ENCODE measurements at regions not wholly inside any gene's neighbourhood (a gene's known extent, or its start where the extent isn't known, plus 50 kb on each side); places are given as distances from the start of the nearest gene placed in this dataset.
"Not testable (repeated sequence)": the region's sequence is repeated elsewhere in the genome, so short reads cannot be mapped to it uniquely, and the experiment has no call there.

DNA sequence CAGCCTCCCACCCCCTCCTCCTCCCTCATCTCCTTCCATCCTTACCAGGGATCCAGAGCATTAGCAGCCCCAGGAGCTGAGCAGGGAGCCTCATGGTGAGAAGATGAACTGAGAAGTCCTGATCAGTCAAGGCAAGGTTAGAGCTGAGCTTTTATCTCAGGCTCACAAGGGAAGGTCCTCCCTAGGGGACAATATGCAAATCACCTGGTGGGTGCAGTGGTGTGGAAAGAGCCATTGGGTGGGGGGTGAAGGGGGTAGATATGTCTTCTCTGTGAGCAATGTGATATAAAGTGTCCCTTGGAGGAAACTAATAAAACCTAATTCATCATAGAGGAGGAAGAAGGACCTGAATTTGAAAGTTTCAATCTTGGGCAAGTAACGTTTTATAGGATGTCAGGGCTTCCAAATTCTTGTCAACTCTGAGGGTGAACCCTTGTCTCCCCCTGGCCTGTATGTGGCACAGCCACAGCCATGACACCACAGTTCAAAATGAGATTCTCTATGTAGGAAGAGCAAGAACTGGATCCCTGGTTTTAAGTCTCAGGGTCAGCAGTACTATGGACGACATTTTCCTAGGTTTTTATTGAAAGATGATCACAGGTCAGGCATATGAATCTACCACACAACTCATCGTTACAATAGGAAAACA is 543.5 kb downstream of the RPIA start:
- not testable (repeated sequence) for DNase-seq

GRCh38 chr2:89236832-89237450 is 545.5 kb downstream of the RPIA start:
- not testable (repeated sequence) for DNase-seq

DNA sequence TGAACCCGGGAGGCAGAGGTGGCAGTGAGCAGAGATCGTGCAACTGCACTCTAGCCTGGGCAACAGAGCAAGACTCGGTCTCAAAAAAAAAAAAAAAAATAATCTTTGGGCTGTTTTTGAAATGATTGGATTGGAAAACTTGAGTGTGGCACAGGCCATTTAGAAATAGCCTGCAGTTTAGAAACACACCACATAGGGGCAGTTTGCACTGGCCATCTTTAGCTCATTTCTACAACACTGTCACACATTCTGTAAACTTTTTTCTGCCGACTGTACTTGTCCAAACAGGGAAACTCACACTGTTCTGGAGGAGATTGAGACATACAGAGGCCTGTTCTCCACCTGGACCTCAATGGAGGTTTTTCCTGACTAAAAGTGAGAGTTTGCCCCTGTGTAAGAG is 546.3 kb downstream of the RPIA start:
- not testable (repeated sequence) for DNase-seq

- DNase-seq = not testable (repeated sequence)
Measured at GRCh38 chr2:89243114-89243700, 551.7 kb downstream of the RPIA start.

GRCh38 chr2:89244407-89244806 is 552.9 kb downstream of the RPIA start:
- not testable (repeated sequence) for DNase-seq

- not testable (repeated sequence) for DNase-seq
Measured at GRCh38 chr2:89245478-89245877, 554.0 kb downstream of the RPIA start.

- not testable (repeated sequence) for DNase-seq
Measured at GRCh38 chr2:89246027-89246426, 554.6 kb downstream of the RPIA start.

DNA sequence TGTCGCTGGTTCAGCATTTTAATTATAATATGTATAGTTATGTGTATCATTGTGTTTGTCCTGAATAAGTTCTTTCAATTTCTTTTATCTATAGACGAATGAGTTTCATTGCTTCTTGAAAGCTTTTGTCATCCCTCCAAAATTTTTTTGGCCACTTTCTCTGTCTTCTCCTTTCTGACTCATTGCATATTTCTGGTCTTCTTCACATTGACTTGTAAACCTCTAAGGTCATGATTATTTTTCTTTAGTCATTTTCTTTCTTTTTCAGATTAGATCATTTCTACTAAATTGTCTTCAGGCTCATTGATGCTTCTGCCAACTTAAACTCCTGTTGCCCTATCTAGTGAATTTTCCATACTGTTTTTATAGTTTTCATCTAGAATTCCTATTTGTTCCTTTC is 555.1 kb downstream of the RPIA start:
- not testable (repeated sequence) for DNase-seq

GRCh38 chr2:89255013-89255412 is 563.5 kb downstream of the RPIA start:
- not testable (repeated sequence) for DNase-seq

GRCh38 chr2:89273443-89273842 is 582.0 kb downstream of the RPIA start:
- DNase-seq = not testable (repeated sequence)

GRCh38 chr2:89280536-89280935 is 589.1 kb downstream of the RPIA start:
- DNase-seq = not testable (repeated sequence)

DNA sequence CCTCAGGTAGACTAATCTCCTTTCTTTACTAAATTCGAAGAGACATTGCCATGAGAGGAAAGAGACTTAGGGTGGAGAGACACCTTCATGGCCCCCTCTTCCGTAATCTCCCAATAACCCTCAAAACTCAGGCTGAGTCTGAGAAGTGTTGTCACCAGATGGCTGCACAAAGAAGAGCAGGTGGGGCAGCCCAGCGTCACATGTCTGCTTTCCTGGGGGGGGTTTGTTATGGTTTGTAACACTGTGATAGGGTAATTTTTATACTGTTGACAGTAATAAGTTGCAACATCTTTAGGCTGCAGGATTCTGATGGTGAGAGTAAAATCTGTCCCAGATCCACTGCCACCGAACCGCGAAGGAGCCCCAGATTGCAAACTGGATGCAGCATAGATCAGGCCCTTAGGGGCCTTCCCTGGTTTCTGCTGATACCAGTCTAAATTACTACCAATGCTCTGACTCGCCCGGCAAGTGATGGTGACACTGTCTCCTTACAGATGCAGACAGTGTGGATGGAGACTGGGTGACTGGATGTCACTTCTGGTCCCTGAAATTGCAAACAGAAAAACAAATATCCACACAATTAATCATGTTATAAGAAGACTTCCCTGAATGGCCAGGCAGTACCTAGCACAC is 595.1 kb downstream of the RPIA start:
- not testable (repeated sequence) for DNase-seq

DNA sequence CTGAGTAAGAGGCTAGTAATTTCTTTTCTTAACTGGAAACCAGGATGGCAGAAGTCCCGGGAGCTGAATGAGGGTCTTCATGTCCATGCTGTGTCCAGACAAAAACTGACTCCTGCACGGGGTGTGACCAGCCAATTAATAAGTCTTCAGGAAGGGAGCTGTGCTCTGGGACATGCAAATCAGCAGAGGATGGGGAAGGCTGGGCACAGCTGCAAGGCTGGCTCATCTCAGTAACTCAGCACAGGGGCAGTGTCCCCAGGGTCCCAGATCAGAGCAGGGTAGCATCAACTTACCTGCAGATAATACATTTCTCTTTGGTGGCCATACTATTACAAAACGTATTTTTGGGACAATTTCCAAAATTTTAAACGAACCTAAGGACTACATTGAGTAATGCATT is 595.6 kb downstream of the RPIA start:
- not testable (repeated sequence) for DNase-seq

GRCh38 chr2:89291717-89292298 is 600.3 kb downstream of the RPIA start:
- not testable (repeated sequence) for DNase-seq

- DNase-seq = not testable (repeated sequence)
Measured at GRCh38 chr2:89293399-89293798, 601.9 kb downstream of the RPIA start.

DNA sequence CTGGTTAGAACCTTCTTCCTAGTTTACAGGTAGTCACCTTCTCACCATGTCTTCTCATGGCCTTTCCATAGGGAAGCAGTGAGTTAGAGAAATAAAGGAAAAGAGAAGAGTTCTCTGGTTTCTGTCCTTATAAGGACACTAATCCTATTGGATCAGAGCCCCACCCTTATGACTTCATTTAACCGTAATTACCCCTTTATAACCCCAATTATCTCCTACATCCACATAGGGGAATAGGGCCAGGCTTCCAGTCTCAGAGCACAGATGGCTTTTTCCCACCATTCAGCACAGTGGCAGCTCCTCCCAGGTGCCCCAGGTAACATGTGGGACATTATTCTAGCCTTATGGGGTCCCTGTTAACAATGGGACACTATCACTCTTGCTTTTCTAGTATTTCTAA is 602.9 kb downstream of the RPIA start:
- DNase-seq = not testable (repeated sequence)

GRCh38 chr2:89296820-89297398 is 605.4 kb downstream of the RPIA start:
- not testable (repeated sequence) for DNase-seq

DNA sequence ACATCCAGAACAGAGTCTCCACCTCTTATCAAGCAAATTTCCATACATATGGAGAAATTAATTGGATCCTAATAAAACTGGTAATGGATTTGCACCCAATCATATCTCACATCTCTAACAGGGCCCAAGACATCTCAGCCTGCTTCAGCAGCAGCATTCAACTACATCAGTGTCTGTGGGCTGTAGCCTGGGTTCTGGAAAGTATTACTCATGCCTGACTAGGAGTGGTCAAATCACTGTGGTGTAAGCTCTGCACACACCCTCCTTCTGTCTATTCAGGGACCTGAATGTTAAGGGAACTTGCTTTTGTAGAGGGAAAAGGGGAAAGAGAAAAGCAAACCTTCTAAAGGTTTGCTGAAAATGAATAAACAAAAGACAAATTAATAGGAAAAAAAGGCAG is 607.7 kb downstream of the RPIA start:
- not testable (repeated sequence) for DNase-seq

GRCh38 chr2:89305623-89306022 is 614.1 kb downstream of the RPIA start:
- not testable (repeated sequence) for DNase-seq

DNA sequence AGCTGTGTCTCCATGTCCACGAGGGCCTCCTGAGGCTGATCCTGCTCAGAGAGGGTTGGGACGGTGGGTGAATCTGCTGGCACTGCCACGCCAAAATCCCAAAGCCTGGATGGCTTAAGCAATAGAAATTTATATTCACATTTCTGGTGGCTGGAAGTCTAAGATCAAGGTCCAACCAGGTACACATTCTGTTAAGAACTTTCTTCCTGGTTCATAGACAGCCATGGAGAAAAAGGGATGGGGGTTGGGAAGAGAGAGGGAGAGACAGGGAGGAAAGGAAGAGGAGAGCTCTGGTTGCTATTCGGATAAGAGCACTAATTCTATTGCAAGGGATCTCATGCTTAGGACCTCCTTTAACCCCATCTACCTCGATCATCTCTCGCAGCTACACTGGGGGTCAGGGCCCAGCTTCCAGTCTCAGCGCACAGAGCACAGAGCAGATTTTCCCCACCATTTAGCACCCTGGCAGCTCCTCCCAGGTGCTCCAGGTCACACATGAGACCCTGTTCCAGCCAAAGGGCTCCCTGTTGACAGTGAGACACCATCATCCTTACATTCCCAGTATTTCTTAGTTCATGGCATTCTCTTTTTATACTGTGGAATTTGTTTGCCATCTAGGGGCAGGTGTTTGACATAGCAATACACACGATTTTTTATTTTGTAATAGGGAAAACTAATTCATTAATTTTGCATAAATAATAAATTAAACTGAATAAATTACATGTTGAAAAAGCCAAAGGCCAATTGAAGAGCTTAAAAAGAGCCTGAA is 615.6 kb downstream of the RPIA start:
- DNase-seq = not testable (repeated sequence)

- not testable (repeated sequence) for DNase-seq
Measured at GRCh38 chr2:89318990-89319389, 627.5 kb downstream of the RPIA start.

DNA sequence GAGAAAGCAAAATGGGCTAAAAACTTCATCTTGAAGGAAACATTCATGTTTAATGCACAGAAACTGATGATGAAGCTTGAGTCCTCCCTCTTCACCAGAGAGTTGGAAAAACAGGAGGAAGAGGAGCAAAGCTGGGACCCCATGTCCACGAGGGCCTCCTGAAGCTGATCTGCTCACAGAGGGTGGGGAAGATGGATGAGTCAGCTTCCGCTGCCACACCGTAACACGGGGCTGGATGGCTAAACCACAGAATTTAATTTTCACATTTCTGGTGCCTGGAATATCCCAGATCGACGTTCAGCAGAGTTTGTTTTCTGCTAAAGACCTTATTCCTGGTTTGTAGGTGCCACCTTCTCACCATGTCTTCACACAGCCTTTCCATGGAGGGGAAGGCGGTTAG is 634.4 kb downstream of the RPIA start:
- DNase-seq = not testable (repeated sequence)

Measured in right hindlimb (tissue), 1 donor.